Kidney capillary endothelial cell (primary cell): ENCODE measurements at regions not wholly inside any gene's neighbourhood (a gene's known extent, or its start where the extent isn't known, plus 50 kb on each side); places are given as distances from the start of the nearest gene placed in this dataset.

ENCODE experiments used
- DNase-seq: peaks from one replicate; pipeline ENCODE4 v3.0.0-alpha.2; 2018; ENCODE audit warnings: low spot score

- DNase-seq = no peak
Observed at GRCh38 chr1:219801156-219801820, 127.1 kb downstream of the SLC30A10 start.

DNA sequence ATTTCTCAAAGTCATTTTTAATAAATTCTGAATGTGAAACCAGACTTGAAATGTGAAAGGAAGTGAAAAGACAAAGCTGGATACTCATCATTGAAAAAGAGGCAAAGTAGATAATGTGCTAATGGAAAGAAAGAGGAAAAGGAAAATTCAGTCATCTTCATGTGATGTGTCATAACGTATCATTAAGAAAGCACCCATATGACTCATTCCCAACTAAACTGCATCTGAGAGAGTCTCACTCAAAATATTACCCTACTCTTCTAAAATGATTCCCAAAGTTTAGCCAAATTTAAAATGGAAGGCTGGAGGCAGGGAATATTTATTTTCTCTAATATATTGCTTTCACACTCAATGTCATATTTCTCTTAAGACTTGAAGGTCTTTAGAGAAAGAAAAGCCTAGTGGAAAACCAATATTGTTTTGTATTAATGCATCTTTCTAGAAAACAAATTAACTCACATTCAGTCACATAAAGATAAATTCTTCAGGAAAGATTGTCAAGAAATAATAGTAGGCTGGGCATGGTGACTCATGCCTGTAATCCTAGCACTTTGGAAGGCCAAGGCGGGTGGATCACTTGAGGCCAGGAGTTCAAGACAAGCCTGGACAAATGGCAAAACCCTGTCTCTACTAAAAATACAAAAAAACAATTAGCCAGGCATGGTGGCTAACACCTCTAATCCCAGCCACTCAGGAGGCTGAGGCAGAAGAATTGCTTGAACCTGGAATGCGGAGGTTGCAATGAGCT is 129.9 kb downstream of the SLC30A10 start:
- peak; percentile 16 for DNase-seq

DNA sequence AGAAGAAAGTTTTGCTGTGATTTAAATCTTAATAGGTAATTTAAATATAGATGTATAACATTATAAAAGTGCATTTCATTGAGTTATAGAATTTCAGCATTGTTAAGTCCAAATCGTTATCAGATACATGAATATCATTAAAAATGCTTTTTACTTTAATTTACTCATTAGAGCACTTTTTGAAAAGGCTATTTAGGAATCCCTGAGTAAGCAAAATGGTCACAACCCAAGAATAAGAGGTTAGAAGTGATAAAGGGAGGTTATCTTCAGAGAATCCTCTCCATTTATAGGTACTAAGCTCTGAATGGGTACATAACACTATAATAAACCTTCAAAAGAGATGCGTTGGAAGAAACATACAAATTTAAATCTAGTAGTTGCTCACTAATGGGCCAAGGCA is 130.7 kb downstream of the SLC30A10 start:
- DNase-seq = no peak

- no peak for DNase-seq
Observed at GRCh38 chr1:219797009-219797408, 131.3 kb downstream of the SLC30A10 start.

- DNase-seq = no peak
Observed at GRCh38 chr1:219795363-219795917, 132.9 kb downstream of the SLC30A10 start.

DNA sequence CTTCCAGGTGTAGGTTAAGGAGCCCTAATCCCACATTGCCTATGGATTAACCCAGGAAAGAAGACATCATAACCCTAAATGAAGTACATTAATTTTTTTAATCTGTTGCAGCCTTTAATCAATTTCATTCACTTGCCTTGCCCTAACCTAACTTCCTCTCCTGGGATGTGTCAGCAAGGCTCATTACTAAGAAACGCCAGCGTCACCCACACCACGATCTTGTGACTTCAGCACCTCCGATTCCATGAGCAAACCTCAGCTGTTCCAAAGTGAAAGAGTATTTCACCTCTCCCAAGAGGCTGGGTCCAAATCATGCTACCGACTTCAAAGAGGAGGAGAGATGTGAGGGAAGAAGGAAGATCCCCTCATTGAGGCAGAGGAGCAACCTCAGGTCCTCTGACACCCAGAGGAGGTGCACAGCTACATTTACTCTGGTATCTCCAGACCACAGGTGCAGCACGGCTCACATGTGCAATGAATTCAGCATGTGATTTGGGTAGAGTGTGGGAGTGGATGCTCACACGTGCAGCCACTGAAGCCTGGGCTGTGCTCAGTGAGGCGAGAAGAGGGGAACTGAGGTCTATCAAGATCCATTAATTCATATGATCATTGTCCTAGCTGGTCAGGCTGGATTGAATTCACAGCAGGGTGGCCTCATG is 134.1 kb downstream of the SLC30A10 start:
- DNase-seq = no peak

DNA sequence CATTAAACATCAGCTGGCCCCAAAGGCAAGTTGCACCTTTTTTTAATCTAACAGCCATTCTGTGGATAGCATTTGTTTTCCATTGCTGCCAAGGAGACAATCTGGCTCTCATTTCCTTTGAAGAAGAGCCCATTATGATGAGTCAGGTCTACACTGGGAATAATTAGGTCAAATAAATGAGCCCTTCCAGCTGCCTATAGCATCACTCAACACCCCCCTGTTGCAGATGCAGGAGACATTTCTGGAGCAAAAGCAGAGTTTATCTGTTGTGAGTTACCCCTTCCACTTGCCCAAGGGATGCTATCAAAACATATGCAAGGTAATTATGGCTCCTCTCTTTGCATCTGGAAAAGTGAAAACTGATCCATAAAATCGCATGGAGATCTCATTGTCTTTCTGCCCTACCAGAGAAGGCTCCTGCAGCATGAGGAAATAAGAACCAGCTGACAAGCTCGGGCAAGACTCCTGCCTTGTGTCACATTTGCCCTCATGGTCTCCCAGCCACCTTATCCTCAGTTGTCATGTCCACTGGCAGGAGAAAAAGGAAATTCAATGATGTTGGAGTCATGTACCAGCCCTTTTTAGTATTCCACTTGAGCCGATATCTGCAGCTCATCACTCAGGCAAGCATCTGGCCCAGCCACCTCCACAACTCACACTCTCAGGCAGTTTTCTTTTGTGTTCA is 135.9 kb downstream of the SLC30A10 start:
- DNase-seq = no peak

GRCh38 chr1:219791766-219792165 is 136.6 kb downstream of the SLC30A10 start:
- no peak for DNase-seq

DNA sequence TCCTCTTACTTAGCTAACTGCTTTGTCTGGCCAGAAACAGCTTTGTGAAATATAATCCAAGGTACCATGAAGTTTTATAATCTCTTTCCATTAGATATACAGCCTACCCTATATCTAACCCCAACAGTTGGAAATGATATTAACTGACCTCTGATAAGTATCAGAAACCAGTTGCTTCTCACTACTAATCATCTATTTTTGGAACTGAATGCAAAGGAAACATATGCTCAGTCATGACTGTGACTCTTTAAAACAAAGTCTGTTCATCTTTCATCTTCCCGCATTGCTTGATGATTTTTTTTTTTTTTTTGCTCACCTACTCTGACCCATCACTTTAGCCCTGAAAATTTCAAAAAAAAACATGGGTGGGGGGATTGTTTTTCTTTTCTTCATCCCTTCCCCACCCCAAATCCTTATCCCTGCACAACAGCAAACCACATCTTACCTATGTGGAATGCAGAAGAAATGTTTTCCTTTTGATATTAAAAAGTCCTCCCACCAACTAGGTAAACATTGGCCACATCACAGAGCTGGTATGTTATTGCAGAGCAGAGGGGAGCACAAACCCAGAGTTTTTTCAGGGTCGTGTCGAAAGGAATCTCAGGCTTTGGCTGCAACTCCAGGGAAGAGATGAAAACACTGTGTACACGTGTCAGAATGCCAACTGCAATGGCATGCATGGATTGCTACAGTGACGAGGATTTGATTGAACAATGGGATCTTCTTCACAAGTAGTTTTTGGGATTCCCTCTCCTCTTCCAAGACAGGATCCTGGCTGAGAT is 137.3 kb downstream of the SLC30A10 start:
- no peak for DNase-seq

DNA sequence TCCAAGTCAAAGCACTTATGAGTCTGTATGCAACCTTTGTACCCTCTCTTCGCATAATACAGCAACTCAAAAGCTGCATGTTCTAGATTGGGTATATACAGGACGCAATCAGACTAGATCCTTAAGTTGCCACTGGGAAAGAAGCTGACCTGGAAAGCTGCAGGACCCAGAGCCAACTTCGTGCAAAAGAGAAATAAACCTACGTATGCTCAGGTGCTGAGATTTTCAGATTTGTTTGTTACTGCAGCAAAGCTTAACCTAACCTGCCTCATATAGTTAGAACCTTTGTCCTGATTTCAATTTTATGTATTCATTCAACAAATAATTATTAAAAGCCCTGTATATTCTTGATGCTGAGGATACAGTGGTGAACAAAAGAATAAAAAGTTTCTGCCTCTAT is 139.7 kb downstream of the SLC30A10 start:
- no peak for DNase-seq

GRCh38 chr1:219788091-219788490 is 140.3 kb downstream of the SLC30A10 start:
- DNase-seq = no peak

GRCh38 chr1:219784660-219785381 is 143.5 kb downstream of the SLC30A10 start:
- DNase-seq = no peak

DNA sequence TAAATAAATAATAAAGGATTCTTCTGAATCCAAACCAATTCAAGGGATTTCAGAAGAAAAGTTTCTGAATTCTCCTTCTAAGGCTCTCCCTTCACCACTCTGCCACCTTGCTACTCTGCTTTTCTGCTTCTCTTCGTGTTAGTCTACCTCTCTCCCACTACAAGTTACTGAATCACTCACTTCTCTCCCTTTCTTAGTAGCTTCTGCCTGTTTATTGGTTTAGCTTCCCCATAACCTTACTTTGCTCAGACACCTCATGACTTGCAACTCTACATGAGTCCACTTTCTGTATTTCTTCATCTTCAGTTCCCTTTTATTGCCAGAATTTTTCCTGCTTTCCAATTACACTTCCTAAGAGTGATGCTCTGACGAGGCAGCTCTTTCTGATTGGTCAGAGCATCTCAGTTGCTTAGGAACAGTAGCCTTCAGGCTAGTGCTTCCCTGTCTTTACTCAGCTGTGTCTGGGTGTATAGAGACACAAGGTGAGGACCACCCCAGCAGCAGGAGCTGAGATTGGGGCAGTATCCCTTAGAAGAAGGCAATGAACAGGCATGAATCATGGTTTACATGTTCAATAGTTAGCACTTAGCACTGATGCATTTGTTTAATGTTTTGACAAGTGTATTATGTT is 144.6 kb downstream of the SLC30A10 start:
- no peak for DNase-seq

DNA sequence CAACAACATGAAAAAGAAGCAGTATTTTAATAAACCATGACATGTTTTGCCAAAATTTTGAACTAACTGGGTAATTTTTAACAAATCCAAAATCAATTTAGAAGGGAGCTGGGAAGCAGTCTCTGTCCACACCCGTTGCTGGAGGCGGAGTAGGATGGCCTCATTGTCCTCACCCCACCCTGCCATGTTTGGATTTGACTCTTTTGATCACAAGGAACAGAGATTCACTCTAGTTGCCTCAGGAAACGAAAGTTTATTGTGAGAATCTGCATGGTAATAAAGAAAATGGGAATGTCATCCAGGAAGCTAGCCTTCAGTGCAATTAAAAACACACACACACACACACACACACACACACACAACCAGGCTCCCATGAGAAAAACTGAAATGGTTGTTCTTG is 145.4 kb downstream of the SLC30A10 start:
- DNase-seq = no peak

GRCh38 chr1:219782311-219782710 is 146.0 kb downstream of the SLC30A10 start:
- no peak for DNase-seq

GRCh38 chr1:219781491-219781890 is 146.9 kb downstream of the SLC30A10 start:
- no peak for DNase-seq

- no peak for DNase-seq
Observed at GRCh38 chr1:219778793-219779369, 149.5 kb downstream of the SLC30A10 start.

DNA sequence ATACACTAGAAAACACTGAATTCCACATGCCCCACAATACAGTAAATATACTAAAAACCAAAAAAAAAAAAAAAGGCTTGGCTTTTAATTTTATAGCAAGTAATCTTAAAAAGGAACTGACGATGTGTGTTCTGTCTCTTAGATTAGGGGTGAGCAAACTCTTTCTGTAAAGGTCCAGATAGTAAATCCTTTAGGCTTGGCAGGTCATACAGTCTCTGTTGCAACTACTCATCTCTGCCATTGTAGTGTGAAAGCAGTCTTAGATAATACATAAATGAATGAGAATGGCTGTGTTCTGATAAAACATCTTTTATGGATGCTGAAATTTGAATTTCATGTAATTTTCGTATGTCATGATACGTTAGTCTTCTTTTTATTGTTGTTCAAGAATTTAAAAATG is 150.2 kb downstream of the SLC30A10 start:
- no peak for DNase-seq

DNA sequence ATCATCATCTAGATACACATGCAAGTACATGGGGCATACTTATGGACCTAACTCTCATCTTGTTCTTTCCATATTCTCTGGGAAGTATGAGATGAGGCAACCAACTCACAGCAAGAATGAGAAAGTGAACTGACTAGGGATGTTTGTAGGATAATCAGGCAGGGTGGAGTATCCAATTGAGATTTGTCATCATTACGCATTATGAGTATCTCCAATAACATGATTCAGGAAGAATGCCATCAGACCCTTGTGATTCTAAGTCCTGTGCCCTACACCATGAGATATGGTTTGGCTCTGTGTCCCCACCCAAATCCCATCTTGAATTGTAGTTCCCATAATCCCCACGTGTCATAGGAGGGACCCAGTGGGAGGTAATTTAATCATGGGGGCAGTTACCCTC is 154.0 kb downstream of the SLC30A10 start:
- DNase-seq = no peak

DNA sequence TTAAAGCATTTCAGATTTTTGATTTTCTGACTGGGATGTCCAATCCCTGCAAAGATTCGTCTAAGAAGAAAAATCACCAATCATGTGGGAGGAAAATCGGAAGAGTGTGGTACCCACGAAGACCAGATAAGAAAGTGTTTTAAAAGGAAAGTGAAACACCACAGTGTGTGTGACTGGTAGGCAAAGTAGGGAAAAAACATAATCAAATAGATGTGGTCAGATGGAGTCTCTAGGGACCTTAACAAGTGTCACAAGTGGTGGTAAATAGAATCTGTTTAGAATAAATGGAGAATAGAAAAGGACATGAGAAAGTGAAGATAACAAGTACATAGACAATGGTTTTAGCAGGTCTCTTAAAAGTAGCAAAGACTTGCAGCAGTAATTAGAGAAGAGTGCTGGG is 154.6 kb downstream of the SLC30A10 start:
- DNase-seq = no peak
